ENCODE measurements at regions not wholly inside any gene's neighbourhood (a gene's known extent, or its start where the extent isn't known, plus 50 kb on each side); places are given as distances from the start of the nearest gene placed in this dataset.

GRCh38 chr18:25726298-25726697 is 364.1 kb downstream of the SS18 start:
- TF ChIP-seq, protein P1, sequence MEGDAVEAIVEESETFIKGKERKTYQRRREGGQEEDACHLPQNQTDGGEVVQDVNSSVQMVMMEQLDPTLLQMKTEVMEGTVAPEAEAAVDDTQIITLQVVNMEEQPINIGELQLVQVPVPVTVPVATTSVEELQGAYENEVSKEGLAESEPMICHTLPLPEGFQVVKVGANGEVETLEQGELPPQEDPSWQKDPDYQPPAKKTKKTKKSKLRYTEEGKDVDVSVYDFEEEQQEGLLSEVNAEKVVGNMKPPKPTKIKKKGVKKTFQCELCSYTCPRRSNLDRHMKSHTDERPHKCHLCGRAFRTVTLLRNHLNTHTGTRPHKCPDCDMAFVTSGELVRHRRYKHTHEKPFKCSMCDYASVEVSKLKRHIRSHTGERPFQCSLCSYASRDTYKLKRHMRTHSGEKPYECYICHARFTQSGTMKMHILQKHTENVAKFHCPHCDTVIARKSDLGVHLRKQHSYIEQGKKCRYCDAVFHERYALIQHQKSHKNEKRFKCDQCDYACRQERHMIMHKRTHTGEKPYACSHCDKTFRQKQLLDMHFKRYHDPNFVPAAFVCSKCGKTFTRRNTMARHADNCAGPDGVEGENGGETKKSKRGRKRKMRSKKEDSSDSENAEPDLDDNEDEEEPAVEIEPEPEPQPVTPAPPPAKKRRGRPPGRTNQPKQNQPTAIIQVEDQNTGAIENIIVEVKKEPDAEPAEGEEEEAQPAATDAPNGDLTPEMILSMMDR (IDR thresholded peaks at IDR 0.05), result no peak
- TF ChIP-seq POLR2A (IDR thresholded peaks at IDR 0.05), result no peak
- intact Hi-C loops (cut with DNase I; ENCODE audit: low total_unique reads), result no loop called here
- Histone ChIP-seq H3K36me3 (no peaks in the 10 kb centered on the region), H3K9me3 (no peaks in the 10 kb centered on the region), H3K4me1 (no peaks in the 10 kb centered on the region), H3K4me3 (no peak overlapping the region), H3K27ac (no peak overlapping the region), H3K27me3 (no peaks in the 10 kb centered on the region)
- no peak for DNase-seq

- no peak overlapping the region for H3K27ac ChIP-seq
- no peak for DNase-seq
- no peaks in the 10 kb centered on the region for H3K27me3 ChIP-seq
- H3K4me1 ChIP-seq, result no peaks in the 10 kb centered on the region
- H3K36me3 ChIP-seq, result no peaks in the 10 kb centered on the region
- no peak overlapping the region for H3K4me3 ChIP-seq
- intact Hi-C loops (cut with DNase I; ENCODE audit: low total_unique reads), result no loop called here
- TF ChIP-seq, protein P1 (IDR thresholded peaks at IDR 0.05), result no peak
- TF ChIP-seq POLR2A (IDR thresholded peaks at IDR 0.05), result no peak
- no peaks in the 10 kb centered on the region for H3K9me3 ChIP-seq
Measured at GRCh38 chr18:25725501-25725900, 364.9 kb downstream of the SS18 start.

DNA sequence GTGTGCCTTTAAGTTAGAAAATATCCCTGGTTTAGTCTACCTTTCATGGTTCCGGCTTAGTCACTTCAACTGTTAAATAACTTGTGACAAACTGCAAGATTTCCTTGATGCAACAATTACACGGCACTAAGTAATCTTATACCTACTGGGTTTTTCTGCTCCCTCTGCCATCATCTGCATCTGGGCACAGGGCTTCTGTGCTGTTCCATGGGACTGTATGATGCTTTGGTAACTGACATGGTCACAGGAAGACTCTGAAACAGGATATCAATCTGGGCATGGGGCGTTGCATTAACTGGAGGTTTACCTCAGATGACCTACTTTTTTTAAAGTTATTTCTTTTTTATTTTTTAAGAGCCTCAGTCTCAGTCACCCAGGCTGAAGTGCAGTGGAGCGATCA is 365.4 kb downstream of the SS18 start:
- Histone ChIP-seq H3K27ac (no peak overlapping the region), H3K4me1 (no peaks in the 10 kb centered on the region), H3K4me3 (no peak overlapping the region), H3K9me3 (no peaks in the 10 kb centered on the region), H3K36me3 (no peaks in the 10 kb centered on the region), H3K27me3 (no peaks in the 10 kb centered on the region)
- TF ChIP-seq, protein P1 (IDR thresholded peaks at IDR 0.05), result no peak
- DNase-seq, result no peak
- intact Hi-C loops (cut with DNase I; ENCODE audit: low total_unique reads), result no loop called here

DNA sequence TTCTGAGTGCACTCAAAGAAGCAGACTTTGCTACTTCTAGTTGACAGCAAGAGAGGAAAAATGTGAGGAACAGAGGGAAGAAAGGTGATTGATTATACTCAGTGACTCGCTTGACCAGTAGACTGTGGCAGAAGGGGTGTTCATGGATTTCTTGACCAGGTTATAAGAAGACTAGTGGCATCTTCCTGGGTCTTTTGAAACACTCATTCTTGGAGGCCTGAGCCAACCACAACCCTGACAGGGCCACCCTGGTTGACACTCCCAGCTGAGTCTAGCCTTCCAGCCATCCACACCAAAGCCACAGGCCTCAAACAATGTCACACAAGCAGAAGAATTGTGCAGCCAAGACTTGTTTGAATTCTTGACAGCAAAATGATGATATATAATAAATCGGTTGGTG is 366.3 kb downstream of the SS18 start:
- no peak for DNase-seq
- Histone ChIP-seq H3K4me1 (no peaks in the 10 kb centered on the region), H3K27me3 (no peaks in the 10 kb centered on the region), H3K4me3 (no peak overlapping the region), H3K9me3 (no peaks in the 10 kb centered on the region), H3K36me3 (no peaks in the 10 kb centered on the region), H3K27ac (no peak overlapping the region)
- TF ChIP-seq, protein P1 (IDR thresholded peaks at IDR 0.05), result no peak
- no peak for TF ChIP-seq POLR2A (IDR thresholded peaks at IDR 0.05)
- intact Hi-C loops (cut with DNase I; ENCODE audit: low total_unique reads), result no loop called here

DNA sequence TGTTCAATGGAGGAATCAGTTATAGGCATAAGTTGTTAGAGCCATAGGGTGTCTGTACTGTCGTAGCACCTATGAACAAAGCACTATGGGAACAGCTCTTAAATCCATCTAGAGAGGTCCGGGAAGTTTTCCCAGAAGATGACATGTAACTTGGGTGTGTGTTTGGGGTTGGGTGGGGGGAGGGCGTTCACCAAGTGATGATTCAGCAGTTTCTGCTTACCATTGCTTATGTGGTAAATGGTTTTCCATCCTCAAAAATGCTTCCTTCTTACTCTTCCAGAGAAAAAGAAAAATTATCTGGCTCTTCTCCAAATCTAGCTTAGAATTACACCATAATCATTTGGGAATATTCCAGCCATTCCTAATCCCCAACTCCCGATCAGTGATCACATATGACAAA is 361.1 kb upstream of the ZNF521 start:
- Histone ChIP-seq H3K27me3 (no peaks in the 10 kb centered on the region), H3K36me3 (no peaks in the 10 kb centered on the region), H3K27ac (no peak overlapping the region), H3K4me3 (no peak overlapping the region), H3K4me1 (no peaks in the 10 kb centered on the region), H3K9me3 (no peaks in the 10 kb centered on the region)
- TF ChIP-seq, protein P1 (IDR thresholded peaks at IDR 0.05), result no peak
- no peak for TF ChIP-seq POLR2A (IDR thresholded peaks at IDR 0.05)
- DNase-seq, result no peak
- intact Hi-C loops (cut with DNase I; ENCODE audit: low total_unique reads), result no loop called here

Measured in uterus (tissue), 3 donors.